DMS153 (cell line): ENCODE measurements at regions not wholly inside any gene's neighbourhood (a gene's known extent, or its start where the extent isn't known, plus 50 kb on each side); places are given as distances from the start of the nearest gene placed in this dataset.

ENCODE experiments used
- DNase-seq: peaks from one replicate; lab custom pipeline; 2025; lab: John Stamatoyannopoulos, UW

- peak; percentile 55 for DNase-seq
Measured at GRCh38 chr11:76721755-76722677, 51.5 kb upstream of the LRRC32 start.

- no peak for DNase-seq
Measured at GRCh38 chr11:76723142-76723541, 52.6 kb upstream of the LRRC32 start.

DNA sequence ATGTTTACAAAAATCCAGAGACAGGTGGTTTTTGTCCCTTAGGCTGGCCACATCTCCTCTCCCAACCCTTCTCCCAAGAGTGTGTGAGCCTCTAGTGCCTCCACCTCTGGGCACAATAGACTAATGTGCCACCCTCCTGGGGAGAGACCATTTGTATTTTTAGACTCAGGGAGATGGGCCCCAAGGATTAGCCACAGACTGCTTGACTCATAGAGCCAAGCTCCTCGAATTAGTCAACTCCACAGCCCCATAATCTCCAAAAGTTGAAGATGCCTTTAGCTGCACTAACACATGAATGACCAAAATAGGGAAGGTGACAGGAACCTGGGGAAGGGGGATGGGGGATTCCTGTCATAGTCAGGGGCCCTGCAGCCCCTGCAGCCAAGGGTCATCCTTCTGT, 53.0 kb upstream of the LRRC32 start:
- DNase-seq: no peak

DNA sequence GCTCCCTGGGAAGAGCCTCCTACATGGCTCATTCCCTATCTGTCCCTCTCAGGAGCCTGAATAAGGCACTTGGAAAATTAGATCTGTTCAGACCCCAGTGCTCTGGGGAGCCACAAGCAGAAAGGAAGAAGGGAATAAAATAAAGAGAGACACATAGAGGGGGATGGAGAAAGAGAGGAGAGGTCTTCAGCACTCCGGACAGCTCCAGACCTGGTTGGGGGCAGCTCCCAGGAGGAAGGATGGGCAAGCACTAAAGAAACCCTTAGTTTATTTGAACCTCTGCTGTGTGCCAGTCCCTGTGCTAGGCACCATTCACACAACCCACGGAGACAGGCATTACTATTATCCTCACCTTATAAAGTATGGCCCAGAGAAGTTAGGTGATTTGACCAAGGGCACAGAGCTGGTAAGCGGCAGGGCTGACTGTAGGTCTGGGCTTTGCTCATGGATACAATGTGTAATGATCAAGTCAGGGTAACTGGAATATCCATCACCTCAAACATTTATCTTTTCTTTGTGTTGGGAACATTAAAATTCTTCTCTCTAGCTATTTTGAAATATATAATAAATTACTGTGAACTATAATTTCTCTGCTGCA, 53.7 kb upstream of the LRRC32 start:
- DNase-seq: no peak

GRCh38 chr11:76728227-76728626, 54.9 kb upstream of the TSKU start:
- DNase-seq: no peak

GRCh38 chr11:76728778-76729177, 54.4 kb upstream of the TSKU start:
- DNase-seq: no peak

GRCh38 chr11:76729214-76729613, 53.9 kb upstream of the TSKU start:
- no peak for DNase-seq

- no peak for DNase-seq
Measured at GRCh38 chr11:76730887-76731565, 52.1 kb upstream of the TSKU start.

DNA sequence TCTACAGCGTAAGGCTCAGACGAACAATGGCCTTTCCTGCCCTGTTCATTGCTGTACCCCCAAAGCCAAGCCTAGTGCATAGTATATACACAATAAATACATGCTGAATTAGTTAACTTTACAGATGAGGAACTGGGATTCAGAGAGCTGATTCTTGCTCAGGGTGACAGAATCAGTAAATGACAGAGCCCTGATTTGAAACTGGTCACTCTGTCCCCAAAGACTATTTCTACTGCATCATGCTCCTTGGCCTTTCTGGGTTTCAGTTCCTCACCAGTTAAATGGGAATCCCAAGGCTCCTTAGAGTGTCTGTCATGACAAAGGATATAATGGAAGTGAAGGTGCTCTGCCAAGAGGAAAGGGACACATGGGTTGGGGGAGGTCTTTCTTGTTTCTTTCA, 50.5 kb upstream of the TSKU start:
- DNase-seq: no peak
